Hepatocyte (in vitro differentiated cells): ENCODE measurements at regions not wholly inside any gene's neighbourhood (a gene's known extent, or its start where the extent isn't known, plus 50 kb on each side); places are given as distances from the start of the nearest gene placed in this dataset.

Experiments used
- CTCF ChIP-seq: fragments of 200-600 bp; sonication (generic); IDR thresholded peaks from 2 replicates; pipeline ENCODE4 v1.5.1; 2016; ENCODE audit warnings: antibody characterized with exemption, mild to moderate bottlenecking; ENCODE audit not compliant: poor library complexity
- EZH2 ChIP-seq: fragments of 200-600 bp; sonication (generic); IDR thresholded peaks from 2 replicates; pipeline ENCODE4 v1.6.1; 2016; ENCODE audit warnings: antibody characterized with exemption, mild to moderate bottlenecking, borderline replicate concordance
- EZH2phosphoT487 ChIP-seq: fragments of 200-600 bp; sonication (generic); IDR thresholded peaks from one replicate; pipeline ENCODE4 v1.6.1; 2018; ENCODE audit warnings: antibody characterized with exemption, mild to moderate bottlenecking, low read depth, moderate library complexity; ENCODE audit not compliant: unreplicated experiment, severe bottlenecking

- TF ChIP-seq CTCF (no peak), EZH2 (no peak), EZH2phosphoT487 (no peak)
These were observed 141.5 kb upstream of the ARID2 start for GRCh38 chr12:45587877-45588533.
